Liver (tissue), 8 donors: ENCODE measurements at regions not wholly inside any gene's neighbourhood (a gene's known extent, or its start where the extent isn't known, plus 50 kb on each side); places are given as distances from the start of the nearest gene placed in this dataset.

ENCODE experiments used
- DNase-seq: peaks from one replicate; pipeline ENCODE4 v3.0.0-alpha.2; 2017; ENCODE audit warnings: low spot score
- H3K27ac ChIP-seq, 2 donors: one replicate each; pipeline ENCODE4 v1.7.0; 2013; ENCODE audit warnings: inconsistent platforms in 2 of 2, low read length in 2 of 2, control low read depth in 1 of 2, low read depth in 1 of 2, mild to moderate bottlenecking in 1 of 2
- H3K27me3 ChIP-seq, 4 donors: one replicate each; pipeline versions ENCODE4 v1.6.1 to v1.7.0; 2013; ENCODE audit warnings: low read length in 3 of 4, inconsistent platforms in 1 of 4, mild to moderate bottlenecking in 1 of 4, moderate library complexity in 1 of 4; ENCODE audit not compliant: control insufficient read depth in 4 of 4, insufficient read depth in 4 of 4
- H3K36me3 ChIP-seq, 4 donors: one replicate each; pipeline versions ENCODE4 v1.6.1 to v1.7.0; 2013; ENCODE audit warnings: low read length in 3 of 4, mild to moderate bottlenecking in 3 of 4, low read depth in 1 of 4, moderate library complexity in 1 of 4; ENCODE audit not compliant: control insufficient read depth in 4 of 4, insufficient read depth in 3 of 4
- H3K4me1 ChIP-seq, 4 donors: one replicate each; pipeline versions ENCODE4 v1.6.1 to v1.7.0; 2013; ENCODE audit warnings: low read length in 3 of 4, mild to moderate bottlenecking in 3 of 4, moderate library complexity in 1 of 4; ENCODE audit not compliant: control insufficient read depth in 4 of 4, insufficient read depth in 4 of 4
- H3K4me3 ChIP-seq, 3 donors: one replicate each; pipeline versions ENCODE4 v1.6.1 to v1.7.0; 2013; ENCODE audit warnings: low read length in 3 of 3, control low read depth in 1 of 3, low read depth in 1 of 3, mild to moderate bottlenecking in 1 of 3
- H3K9ac ChIP-seq, 2 donors: one replicate each; pipeline ENCODE4 v1.7.0; 2013; ENCODE audit warnings: low read length in 2 of 2, mild to moderate bottlenecking in 2 of 2, moderate library complexity in 2 of 2, control low read depth in 1 of 2, low read depth in 1 of 2
- H3K9me3 ChIP-seq, 4 donors: one replicate each; pipeline versions ENCODE4 v1.6.1 to v1.7.0; 2013; ENCODE audit warnings: low read length in 3 of 4; ENCODE audit not compliant: control insufficient read depth in 4 of 4
- EGR1 ChIP-seq, 2 donors: IDR thresholded peaks; 2 replicates each; pipeline ENCODE4 v1.6.1; 2016 to 2018; ENCODE audit warnings: antibody characterized with exemption in 2 of 2, low read depth in 2 of 2
- FOXA1 ChIP-seq: IDR thresholded peaks from 2 replicates; pipeline ENCODE4 v1.6.1; 2016; ENCODE audit warnings: antibody characterized with exemption
- FOXA2 ChIP-seq: IDR thresholded peaks from 2 replicates; pipeline ENCODE4 v1.6.1; 2016; ENCODE audit warnings: antibody characterized with exemption
- GABPA ChIP-seq, 2 donors: IDR thresholded peaks in 1 of 2; conservative IDR thresholded peaks in 1 of 2; 2 replicates each; pipeline ENCODE4 v1.6.1; 2016; ENCODE audit warnings: antibody characterized with exemption in 2 of 2, mild to moderate bottlenecking in 1 of 2, moderate library complexity in 1 of 2
- HNF4A ChIP-seq, 2 donors: conservative IDR thresholded peaks; 2 replicates each; pipeline ENCODE4 v1.6.1; 2016; ENCODE audit warnings: antibody characterized with exemption in 2 of 2, mild to moderate bottlenecking in 2 of 2
- HNF4G ChIP-seq: IDR thresholded peaks from 2 replicates; pipeline ENCODE4 v1.6.1; 2016; ENCODE audit warnings: antibody characterized with exemption
- JUND ChIP-seq, 2 donors: IDR thresholded peaks; 2 replicates each; pipeline ENCODE4 v1.6.1; 2016; ENCODE audit warnings: antibody characterized with exemption in 2 of 2
- NR2F2 ChIP-seq: IDR thresholded peaks from 2 replicates; pipeline ENCODE4 v1.6.1; 2016; ENCODE audit warnings: antibody characterized with exemption
- RAD21 ChIP-seq, 2 donors: IDR thresholded peaks; 2 replicates each; pipeline ENCODE4 v1.6.1; 2016; ENCODE audit warnings: antibody characterized with exemption in 2 of 2, mild to moderate bottlenecking in 2 of 2
- RXRA ChIP-seq, 2 donors: IDR thresholded peaks; 2 replicates each; pipeline ENCODE4 v1.6.1; 2017 to 2018; ENCODE audit warnings: antibody characterized with exemption in 2 of 2, mild to moderate bottlenecking in 1 of 2
- SP1 ChIP-seq: IDR thresholded peaks from 2 replicates; pipeline ENCODE4 v1.6.1; 2018; ENCODE audit warnings: antibody characterized with exemption, mild to moderate bottlenecking
- TAF1 ChIP-seq: conservative IDR thresholded peaks from 2 replicates; pipeline ENCODE4 v1.6.1; 2016; ENCODE audit warnings: antibody characterized with exemption, mild to moderate bottlenecking
- YY1 ChIP-seq: IDR thresholded peaks from 2 replicates; pipeline ENCODE4 v1.6.1; 2016; ENCODE audit warnings: antibody characterized with exemption, mild to moderate bottlenecking
- WGBS: extraction: QIAGEN DNeasy Blood & Tissue Kit; methylation state at CpG from one replicate; pipeline ENCODE4 v1.1.7; 2013; 5-methylcytosine and 5-hydroxymethylcytosine counted together
- TF ChIP-seq, protein P1 (sequence below): IDR thresholded peaks from 2 replicates; pipeline ENCODE4 v1.6.1; 2016; ENCODE audit warnings: antibody characterized with exemption
- TF ChIP-seq, protein P2 (sequence below): fragments of 150-350 bp; IDR thresholded peaks from 2 replicates; pipeline ENCODE4 v1.5.1; 2017; ENCODE audit warnings: improper control_type of control experiment, low read depth, low read length; ENCODE audit not compliant: missing input control
- TF ChIP-seq, protein P3 (sequence below): IDR thresholded peaks from 2 replicates; pipeline ENCODE4 v1.6.1; 2016; ENCODE audit warnings: antibody characterized with exemption
- TF ChIP-seq, protein P4 (sequence below): IDR thresholded peaks from 2 replicates; pipeline ENCODE4 v1.6.1; 2016; ENCODE audit warnings: antibody characterized with exemption, mild to moderate bottlenecking
- donor health status: healthy.
- donor health status: healthy.
- donor health status: healthy.
- donor health status: healthy.
- donor health status: healthy.

DNA sequence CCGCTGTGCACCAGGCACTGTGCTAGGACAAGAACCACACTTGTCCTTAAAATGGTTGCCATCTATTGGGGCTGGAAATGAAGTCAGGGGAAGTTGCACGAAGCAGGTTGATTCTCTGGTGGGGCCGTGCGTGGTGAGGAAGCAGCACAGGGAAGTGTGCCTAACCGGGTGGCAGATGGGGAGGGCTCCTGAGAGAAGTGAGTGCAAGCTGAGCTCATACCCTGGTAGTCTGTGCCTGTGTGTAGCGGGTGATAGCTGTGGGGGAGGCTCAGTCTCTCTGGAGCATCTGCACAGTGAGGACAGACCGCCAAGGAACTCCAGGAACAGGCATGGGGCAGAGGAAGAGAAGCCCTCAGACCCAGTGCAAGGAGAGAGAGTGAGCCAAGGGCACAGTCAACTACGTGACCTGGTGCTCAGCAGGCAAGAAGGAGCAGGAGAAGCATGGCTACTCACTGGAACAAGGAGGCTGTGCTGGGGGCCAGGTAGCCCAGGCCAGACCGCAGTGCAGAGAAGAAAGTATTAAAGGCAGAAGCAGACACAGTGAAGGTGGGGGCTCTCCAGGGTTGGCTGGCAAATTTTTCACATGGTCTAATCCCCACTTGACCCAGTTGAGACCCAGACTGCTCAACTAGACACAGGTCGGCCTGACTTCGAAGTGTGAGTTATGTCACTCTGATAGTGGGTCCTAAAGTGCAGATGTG is 155.0 kb downstream of the CDH26 start:
- WGBS: 82% methylated on average over 11 of the region's 11 CpGs
- H3K9ac ChIP-seq: no peak overlapping the region
- no peaks in the 10 kb centered on the region for H3K9me3 ChIP-seq
- no peak overlapping the region for H3K27ac ChIP-seq
- H3K4me1 ChIP-seq: no peaks in the 10 kb centered on the region
- H3K4me3 ChIP-seq: no peak overlapping the region
- no peak for DNase-seq
- H3K36me3 ChIP-seq: no peaks in the 10 kb centered on the region
- no peaks in the 10 kb centered on the region for H3K27me3 ChIP-seq
- no peak for TF ChIP-seq GABPA (IDR thresholded peaks at IDR 0.05 in 1 of 2, conservative IDR thresholded peaks at IDR 0.05 in 1 of 2)
- TF ChIP-seq YY1: no peak
- TF ChIP-seq HNF4G: no peak
- TF ChIP-seq, protein P1, sequence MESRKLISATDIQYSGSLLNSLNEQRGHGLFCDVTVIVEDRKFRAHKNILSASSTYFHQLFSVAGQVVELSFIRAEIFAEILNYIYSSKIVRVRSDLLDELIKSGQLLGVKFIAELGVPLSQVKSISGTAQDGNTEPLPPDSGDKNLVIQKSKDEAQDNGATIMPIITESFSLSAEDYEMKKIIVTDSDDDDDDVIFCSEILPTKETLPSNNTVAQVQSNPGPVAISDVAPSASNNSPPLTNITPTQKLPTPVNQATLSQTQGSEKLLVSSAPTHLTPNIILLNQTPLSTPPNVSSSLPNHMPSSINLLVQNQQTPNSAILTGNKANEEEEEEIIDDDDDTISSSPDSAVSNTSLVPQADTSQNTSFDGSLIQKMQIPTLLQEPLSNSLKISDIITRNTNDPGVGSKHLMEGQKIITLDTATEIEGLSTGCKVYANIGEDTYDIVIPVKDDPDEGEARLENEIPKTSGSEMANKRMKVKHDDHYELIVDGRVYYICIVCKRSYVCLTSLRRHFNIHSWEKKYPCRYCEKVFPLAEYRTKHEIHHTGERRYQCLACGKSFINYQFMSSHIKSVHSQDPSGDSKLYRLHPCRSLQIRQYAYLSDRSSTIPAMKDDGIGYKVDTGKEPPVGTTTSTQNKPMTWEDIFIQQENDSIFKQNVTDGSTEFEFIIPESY: no peak
- TF ChIP-seq, protein P2, sequence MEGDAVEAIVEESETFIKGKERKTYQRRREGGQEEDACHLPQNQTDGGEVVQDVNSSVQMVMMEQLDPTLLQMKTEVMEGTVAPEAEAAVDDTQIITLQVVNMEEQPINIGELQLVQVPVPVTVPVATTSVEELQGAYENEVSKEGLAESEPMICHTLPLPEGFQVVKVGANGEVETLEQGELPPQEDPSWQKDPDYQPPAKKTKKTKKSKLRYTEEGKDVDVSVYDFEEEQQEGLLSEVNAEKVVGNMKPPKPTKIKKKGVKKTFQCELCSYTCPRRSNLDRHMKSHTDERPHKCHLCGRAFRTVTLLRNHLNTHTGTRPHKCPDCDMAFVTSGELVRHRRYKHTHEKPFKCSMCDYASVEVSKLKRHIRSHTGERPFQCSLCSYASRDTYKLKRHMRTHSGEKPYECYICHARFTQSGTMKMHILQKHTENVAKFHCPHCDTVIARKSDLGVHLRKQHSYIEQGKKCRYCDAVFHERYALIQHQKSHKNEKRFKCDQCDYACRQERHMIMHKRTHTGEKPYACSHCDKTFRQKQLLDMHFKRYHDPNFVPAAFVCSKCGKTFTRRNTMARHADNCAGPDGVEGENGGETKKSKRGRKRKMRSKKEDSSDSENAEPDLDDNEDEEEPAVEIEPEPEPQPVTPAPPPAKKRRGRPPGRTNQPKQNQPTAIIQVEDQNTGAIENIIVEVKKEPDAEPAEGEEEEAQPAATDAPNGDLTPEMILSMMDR: no peak
- TF ChIP-seq FOXA2: no peak
- no peak for TF ChIP-seq TAF1
- TF ChIP-seq, protein P3, sequence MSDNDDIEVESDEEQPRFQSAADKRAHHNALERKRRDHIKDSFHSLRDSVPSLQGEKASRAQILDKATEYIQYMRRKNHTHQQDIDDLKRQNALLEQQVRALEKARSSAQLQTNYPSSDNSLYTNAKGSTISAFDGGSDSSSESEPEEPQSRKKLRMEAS: no peak
- TF ChIP-seq FOXA1: no peak
- TF ChIP-seq EGR1 (IDR thresholded peaks at IDR 0.05; ENCODE audit: low read depth in 2 of 2): no peak
- TF ChIP-seq RAD21 (IDR thresholded peaks at IDR 0.05): no peak
- TF ChIP-seq HNF4A (conservative IDR thresholded peaks at IDR 0.05): no peak
- no peak for TF ChIP-seq SP1
- no peak for TF ChIP-seq JUND (IDR thresholded peaks at IDR 0.05)
- TF ChIP-seq, protein P4, sequence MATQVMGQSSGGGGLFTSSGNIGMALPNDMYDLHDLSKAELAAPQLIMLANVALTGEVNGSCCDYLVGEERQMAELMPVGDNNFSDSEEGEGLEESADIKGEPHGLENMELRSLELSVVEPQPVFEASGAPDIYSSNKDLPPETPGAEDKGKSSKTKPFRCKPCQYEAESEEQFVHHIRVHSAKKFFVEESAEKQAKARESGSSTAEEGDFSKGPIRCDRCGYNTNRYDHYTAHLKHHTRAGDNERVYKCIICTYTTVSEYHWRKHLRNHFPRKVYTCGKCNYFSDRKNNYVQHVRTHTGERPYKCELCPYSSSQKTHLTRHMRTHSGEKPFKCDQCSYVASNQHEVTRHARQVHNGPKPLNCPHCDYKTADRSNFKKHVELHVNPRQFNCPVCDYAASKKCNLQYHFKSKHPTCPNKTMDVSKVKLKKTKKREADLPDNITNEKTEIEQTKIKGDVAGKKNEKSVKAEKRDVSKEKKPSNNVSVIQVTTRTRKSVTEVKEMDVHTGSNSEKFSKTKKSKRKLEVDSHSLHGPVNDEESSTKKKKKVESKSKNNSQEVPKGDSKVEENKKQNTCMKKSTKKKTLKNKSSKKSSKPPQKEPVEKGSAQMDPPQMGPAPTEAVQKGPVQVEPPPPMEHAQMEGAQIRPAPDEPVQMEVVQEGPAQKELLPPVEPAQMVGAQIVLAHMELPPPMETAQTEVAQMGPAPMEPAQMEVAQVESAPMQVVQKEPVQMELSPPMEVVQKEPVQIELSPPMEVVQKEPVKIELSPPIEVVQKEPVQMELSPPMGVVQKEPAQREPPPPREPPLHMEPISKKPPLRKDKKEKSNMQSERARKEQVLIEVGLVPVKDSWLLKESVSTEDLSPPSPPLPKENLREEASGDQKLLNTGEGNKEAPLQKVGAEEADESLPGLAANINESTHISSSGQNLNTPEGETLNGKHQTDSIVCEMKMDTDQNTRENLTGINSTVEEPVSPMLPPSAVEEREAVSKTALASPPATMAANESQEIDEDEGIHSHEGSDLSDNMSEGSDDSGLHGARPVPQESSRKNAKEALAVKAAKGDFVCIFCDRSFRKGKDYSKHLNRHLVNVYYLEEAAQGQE: no peak

DNA sequence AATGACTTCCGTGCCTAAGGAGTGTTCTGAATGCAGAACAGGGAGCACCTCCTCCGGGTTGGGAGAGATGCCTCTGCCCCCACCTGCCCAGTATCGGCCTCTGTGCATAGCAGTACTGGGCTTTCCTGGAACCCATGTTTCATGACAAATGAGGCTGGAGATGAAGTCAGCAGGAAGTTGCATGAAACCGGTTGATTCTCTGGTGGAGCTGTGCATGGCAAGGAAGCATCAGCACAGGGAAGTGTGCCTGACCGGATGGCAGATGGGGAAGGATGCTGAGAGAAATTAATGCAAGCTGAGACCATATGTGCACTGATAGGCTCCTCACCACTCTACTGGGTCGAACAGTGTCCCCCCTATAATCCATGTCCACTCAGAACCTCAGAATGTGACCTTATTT is 155.5 kb downstream of the CDH26 start:
- WGBS: 78% methylated on average over 6 of the region's 6 CpGs
- no peaks in the 10 kb centered on the region for H3K9me3 ChIP-seq
- no peak for DNase-seq
- H3K4me3 ChIP-seq: no peak overlapping the region
- no peaks in the 10 kb centered on the region for H3K36me3 ChIP-seq
- H3K27me3 ChIP-seq: no peaks in the 10 kb centered on the region
- no peak overlapping the region for H3K27ac ChIP-seq
- no peaks in the 10 kb centered on the region for H3K4me1 ChIP-seq
- TF ChIP-seq, protein P2: no peak
- no peak for TF ChIP-seq RXRA (IDR thresholded peaks at IDR 0.05)
- TF ChIP-seq YY1: no peak
- no peak for TF ChIP-seq HNF4A (conservative IDR thresholded peaks at IDR 0.05)
- no peak for TF ChIP-seq TAF1
- TF ChIP-seq JUND (IDR thresholded peaks at IDR 0.05): no peak
- TF ChIP-seq, protein P3: no peak
- TF ChIP-seq, protein P1: no peak
- TF ChIP-seq EGR1 (IDR thresholded peaks at IDR 0.05; ENCODE audit: low read depth in 2 of 2): no peak
- TF ChIP-seq NR2F2: no peak
- no peak for TF ChIP-seq RAD21 (IDR thresholded peaks at IDR 0.05)
- TF ChIP-seq GABPA (IDR thresholded peaks at IDR 0.05 in 1 of 2, conservative IDR thresholded peaks at IDR 0.05 in 1 of 2): no peak
- TF ChIP-seq SP1: no peak
- no peak overlapping the region for H3K9ac ChIP-seq
